OCI-LY7 (cell line): ENCODE measurements at regions not wholly inside any gene's neighbourhood (a gene's known extent, or its start where the extent isn't known, plus 50 kb on each side); places are given as distances from the start of the nearest gene placed in this dataset.
"Not testable (repeated sequence)": the region's sequence is repeated elsewhere in the genome, so short reads cannot be mapped to it uniquely, and the experiment has no call there.

Source experiments
- CTCF ChIP-seq: fragments of 200-600 bp; sonication (generic); conservative IDR thresholded peaks from 2 replicates; pipeline ENCODE4 v1.5.1; 2014; ENCODE audit warnings: mild to moderate bottlenecking, antibody characterized with exemption, low read length, moderate library complexity, mixed read lengths
- EZH2phosphoT487 ChIP-seq: fragments of 200-600 bp; sonication (generic); IDR thresholded peaks from 2 replicates; pipeline ENCODE4 v1.6.1; 2018; ENCODE audit warnings: low read depth, borderline replicate concordance, mild to moderate bottlenecking, mixed run types, antibody characterized with exemption, low read length, moderate library complexity, mixed read lengths

GRCh38 chr11:97922933-97923332 is 1097.8 kb upstream of the CNTN5 start:
- not testable (repeated sequence) for TF ChIP-seq CTCF, EZH2phosphoT487
